Lower lobe of right lung (tissue), 2 donors: ENCODE measurements at regions not wholly inside any gene's neighbourhood (a gene's known extent, or its start where the extent isn't known, plus 50 kb on each side); places are given as distances from the start of the nearest gene placed in this dataset.

Source experiments
- ATAC-seq, 2 donors: fragments of 200-7000 bp; cut with Tn5 transposase; one replicate each; pipeline ENCODE4 v1.9.1; 2020 to 2022; ENCODE audit warnings: mild to moderate bottlenecking in 2 of 2, moderate library complexity in 2 of 2
- DNase-seq: peaks from one replicate; pipeline ENCODE4 v3.0.0-alpha.2; 2020
- H3K27ac ChIP-seq: fragments of 200-600 bp; one replicate; pipeline ENCODE4 v1.8.0; 2022
- H3K27me3 ChIP-seq: fragments of 200-600 bp; one replicate; pipeline ENCODE4 v1.8.0; 2022; ENCODE audit warnings: low read depth
- H3K36me3 ChIP-seq: fragments of 200-600 bp; one replicate; pipeline ENCODE4 v1.8.0; 2022; ENCODE audit warnings: mild to moderate bottlenecking
- H3K4me1 ChIP-seq: fragments of 200-600 bp; one replicate; pipeline ENCODE4 v1.8.0; 2022
- H3K4me3 ChIP-seq: fragments of 200-600 bp; one replicate; pipeline ENCODE4 v1.8.0; 2022; ENCODE audit warnings: mild to moderate bottlenecking
- H3K9me3 ChIP-seq: fragments of 200-600 bp; one replicate; pipeline ENCODE4 v1.8.0; 2022
- intact Hi-C: fragments of 100-400 bp; cut with DNase I; formaldehyde crosslinking; loops from one replicate; pipeline ENCODE4 v1.11.0; 2022
- TF ChIP-seq, protein P1 (sequence below): fragments of 200-600 bp; IDR thresholded peaks from one replicate; pipeline ENCODE4 v1.8.0; 2022; ENCODE audit warnings: antibody characterized with exemption, mild to moderate bottlenecking
- donor health status: DM: no; HTN: yes; CAD: no; lungs with severe emphysema.

DNA sequence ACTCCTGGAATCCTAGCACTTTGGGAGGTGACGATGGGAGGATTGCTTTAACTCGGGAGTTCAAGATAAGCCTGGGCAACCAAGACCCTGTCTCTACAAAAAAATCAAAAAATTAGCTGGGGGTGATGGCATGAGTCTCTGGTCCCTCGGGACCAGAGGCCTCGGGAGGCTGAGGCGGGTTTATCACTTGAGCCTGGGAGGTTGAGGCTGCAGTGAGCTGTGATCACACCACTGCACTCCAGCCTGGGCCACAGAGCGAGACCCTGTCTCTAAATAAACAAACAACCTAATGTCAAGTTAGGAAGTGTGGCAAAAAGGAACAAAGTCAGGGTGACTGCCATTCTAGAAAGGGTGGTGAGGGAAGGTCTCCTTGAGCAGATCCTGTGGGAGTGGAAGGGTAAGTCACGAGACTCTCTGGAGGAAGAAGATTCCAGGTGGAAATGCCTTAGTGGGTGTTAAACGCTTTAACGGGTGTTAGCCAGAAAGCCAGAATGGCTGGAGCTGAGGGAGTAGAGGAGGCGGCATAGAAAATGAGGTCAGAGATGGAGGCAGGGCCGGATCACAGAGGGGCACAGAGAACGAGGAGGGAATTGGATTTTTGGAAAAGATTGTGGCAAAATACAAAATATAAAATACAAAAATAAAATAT is 62.2 kb upstream of the ATP5PO start:
- H3K27me3 ChIP-seq: no peaks in the 10 kb centered on the region

DNA sequence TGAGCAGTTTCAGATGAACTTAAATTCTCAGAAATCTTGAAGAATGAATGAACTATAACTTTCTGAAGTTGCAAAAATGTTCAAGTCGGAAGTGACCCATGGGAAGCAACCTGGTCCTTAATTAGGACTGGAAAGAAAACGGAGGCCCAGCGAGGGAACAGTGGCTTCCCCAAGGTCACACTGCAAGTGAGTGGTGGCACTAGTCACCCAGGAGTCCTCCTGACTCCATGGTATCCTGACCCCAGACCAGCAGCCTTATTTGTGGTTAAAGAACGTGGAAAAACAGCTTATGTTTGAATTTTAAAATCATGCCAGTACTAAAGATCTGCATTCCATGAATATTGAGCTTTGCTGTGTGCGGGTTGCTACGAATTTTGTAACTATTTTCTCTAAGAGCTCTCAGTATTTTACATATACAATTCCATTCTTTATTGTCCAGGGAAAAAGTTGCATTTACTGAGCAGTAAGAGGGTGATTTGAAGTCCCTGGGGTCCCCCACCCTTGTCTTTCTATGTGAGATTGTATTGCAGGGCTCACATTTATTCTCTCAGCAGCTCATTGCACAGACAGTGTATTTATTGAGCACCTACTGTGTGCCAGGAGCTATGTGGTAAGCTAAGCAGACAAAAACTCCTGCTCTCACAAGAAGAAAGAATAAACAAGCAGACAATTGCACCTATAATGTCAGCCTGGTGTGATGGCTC is 61.6 kb upstream of the ATP5PO start:
- no peaks in the 10 kb centered on the region for H3K36me3 ChIP-seq
- H3K4me1 ChIP-seq: peaks cover 33% of the 10 kb centered on the region
- H3K27me3 ChIP-seq: no peaks in the 10 kb centered on the region
- no peaks in the 10 kb centered on the region for H3K9me3 ChIP-seq
- intact Hi-C loops: no loop called here
- no peak overlapping the region for H3K4me3 ChIP-seq
- ATAC-seq (no peak), DNase-seq (no peak)
- peak overlapping the region; percentile 62 for H3K27ac ChIP-seq
- TF ChIP-seq, protein P1, sequence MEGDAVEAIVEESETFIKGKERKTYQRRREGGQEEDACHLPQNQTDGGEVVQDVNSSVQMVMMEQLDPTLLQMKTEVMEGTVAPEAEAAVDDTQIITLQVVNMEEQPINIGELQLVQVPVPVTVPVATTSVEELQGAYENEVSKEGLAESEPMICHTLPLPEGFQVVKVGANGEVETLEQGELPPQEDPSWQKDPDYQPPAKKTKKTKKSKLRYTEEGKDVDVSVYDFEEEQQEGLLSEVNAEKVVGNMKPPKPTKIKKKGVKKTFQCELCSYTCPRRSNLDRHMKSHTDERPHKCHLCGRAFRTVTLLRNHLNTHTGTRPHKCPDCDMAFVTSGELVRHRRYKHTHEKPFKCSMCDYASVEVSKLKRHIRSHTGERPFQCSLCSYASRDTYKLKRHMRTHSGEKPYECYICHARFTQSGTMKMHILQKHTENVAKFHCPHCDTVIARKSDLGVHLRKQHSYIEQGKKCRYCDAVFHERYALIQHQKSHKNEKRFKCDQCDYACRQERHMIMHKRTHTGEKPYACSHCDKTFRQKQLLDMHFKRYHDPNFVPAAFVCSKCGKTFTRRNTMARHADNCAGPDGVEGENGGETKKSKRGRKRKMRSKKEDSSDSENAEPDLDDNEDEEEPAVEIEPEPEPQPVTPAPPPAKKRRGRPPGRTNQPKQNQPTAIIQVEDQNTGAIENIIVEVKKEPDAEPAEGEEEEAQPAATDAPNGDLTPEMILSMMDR: no peak

More for the DNA sequence above, 62.2 kb upstream of the ATP5PO start:
- Histone ChIP-seq H3K36me3 (no peaks in the 10 kb centered on the region), H3K9me3 (no peaks in the 10 kb centered on the region), H3K4me1 (peaks cover 33% of the 10 kb centered on the region), H3K27ac (no peak overlapping the region), H3K4me3 (no peak overlapping the region)
- ATAC-seq: no peak
- TF ChIP-seq, protein P1: no peak
- intact Hi-C loops: no loop called here
- DNase-seq: no peak

DNA sequence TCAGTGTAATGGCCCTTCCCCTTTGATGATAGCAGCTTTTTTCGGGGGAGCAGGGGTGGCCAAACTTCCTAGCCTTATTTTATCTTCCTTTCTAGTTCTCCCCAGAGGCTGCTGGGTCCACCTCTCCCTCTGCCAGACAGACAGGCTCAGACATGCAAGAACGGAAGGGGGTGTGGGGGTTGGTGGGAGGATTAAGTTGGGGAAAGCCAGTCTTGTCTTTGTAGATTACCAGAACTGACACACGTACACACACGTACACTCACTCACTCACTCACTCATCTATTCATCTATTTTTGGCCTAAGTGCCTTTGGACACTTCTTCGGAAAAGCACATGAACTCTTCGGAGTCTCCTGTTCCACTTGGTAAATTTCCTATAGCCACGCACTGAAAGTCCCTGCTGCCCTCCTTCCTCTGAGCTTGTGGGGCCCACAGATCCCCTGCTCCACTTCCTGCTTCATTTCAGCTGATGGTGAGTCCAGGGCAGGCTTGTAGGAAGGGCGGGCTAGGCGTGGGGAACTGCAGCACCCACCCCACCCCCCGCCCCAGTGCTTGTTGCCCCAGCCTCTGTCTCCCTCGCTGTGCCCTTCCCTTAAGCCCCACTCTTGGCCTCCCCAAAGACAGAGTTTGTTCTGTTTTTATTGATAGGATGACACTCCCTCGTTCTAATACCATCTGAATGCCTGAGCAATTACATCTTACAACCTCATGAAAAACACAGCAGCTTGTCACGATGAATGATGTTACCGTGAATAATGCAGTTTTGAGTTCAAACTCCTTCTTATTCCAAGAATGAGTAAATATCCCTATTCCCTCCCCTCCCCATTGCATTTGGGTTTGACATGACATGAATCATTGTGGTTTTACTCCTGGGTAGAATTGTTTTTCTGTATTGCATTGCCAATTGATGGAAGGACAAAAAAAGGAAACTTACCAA is 60.7 kb upstream of the ATP5PO start:
- H3K4me3 ChIP-seq: no peak overlapping the region
- TF ChIP-seq, protein P1: no peak
- no peaks in the 10 kb centered on the region for H3K27me3 ChIP-seq
- H3K9me3 ChIP-seq: no peaks in the 10 kb centered on the region
- intact Hi-C loops: no loop called here
- H3K4me1 ChIP-seq: peaks cover 33% of the 10 kb centered on the region
- ATAC-seq: peak; percentile 37 to 58
- H3K36me3 ChIP-seq: no peaks in the 10 kb centered on the region
- DNase-seq: no peak
- H3K27ac ChIP-seq: peak overlapping the region; percentile 62

DNA sequence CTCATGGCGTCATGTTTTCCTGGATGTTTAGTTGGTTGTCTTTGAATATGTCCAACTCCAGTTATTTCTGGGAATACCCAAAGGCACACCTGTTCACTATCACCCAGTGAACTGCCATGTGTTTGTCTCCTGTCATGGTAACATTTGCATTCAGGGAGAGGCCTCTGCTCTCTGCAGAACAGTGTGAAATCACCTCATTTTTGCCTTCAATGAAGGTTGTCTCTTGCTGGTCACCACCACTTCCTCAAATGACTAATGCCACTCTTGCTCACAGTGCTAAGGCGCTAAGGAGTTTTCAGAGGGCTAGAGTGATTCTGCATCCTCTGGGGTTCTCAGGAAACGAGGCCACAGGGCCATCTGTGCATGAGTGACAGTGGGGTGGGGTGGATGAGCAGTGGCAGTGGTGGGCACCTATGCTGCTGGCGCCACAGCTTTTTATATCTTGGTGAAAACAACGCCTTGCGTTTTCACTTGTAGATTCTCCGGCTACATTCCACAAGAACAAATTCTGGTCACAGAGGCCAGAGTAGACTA is 60.0 kb upstream of the ATP5PO start:
- DNase-seq (no peak), ATAC-seq (peak; percentile 83 to 85)
- Histone ChIP-seq H3K9me3 (no peaks in the 10 kb centered on the region), H3K36me3 (no peaks in the 10 kb centered on the region), H3K27ac (peak overlapping the region; percentile 62), H3K27me3 (no peaks in the 10 kb centered on the region), H3K4me1 (peaks cover 33% of the 10 kb centered on the region), H3K4me3 (no peak overlapping the region)
- TF ChIP-seq, protein P1: no peak
- intact Hi-C loops: no loop called here
